H1 (cell line): ENCODE measurements at regions not wholly inside any gene's neighbourhood (a gene's known extent, or its start where the extent isn't known, plus 50 kb on each side); places are given as distances from the start of the nearest gene placed in this dataset.

Experiments
- CTCF ChIA-PET: fragments of 300-600 bp; sonication (Branson Sonifier 250); formaldehyde crosslinking; loops from one replicate; lab custom pipeline; 2021; ENCODE audit not compliant: partially characterized antibody; lab: Charles Lee
- POLR2A ChIA-PET: fragments of 300-600 bp; sonication (Branson Sonifier 250); formaldehyde crosslinking; loops from one replicate; lab custom pipeline; 2021; ENCODE audit warnings: inconsistent platforms; ENCODE audit not compliant: partially characterized antibody; lab: Charles Lee
- DNase-seq, 2 experiments: peaks; one replicate each; pipeline versions ENCODE4 v3.0.0 to v3.0.0-alpha.2; 2010 to 2022; ENCODE audit warnings: low spot score in 2 of 2, low read depth in 1 of 2, mixed read lengths in 1 of 2
- FAIRE-seq: peaks from 2 replicates; lab custom pipeline; 2011; peaks lifted over from hg19 to GRCh38; lab: Jason Lieb, UNC
- H2AFZ ChIP-seq: 2 replicates; pipeline ENCODE4 v1.8.1; 2012; ENCODE audit warnings: low read length, inconsistent platforms
- H2AK5ac ChIP-seq: 2 replicates; pipeline ENCODE4 v1.6.1; 2013; ENCODE audit warnings: low read depth, low read length
- H2BK120ac ChIP-seq: replicated peaks from 2 replicates; pipeline ENCODE3; 2013; ENCODE audit warnings: low read depth, low read length, inconsistent platforms
- H2BK12ac ChIP-seq: 2 replicates; pipeline ENCODE4 v1.6.1; 2013; ENCODE audit warnings: low read depth, low read length
- H2BK15ac ChIP-seq: 2 replicates; pipeline ENCODE4 v1.6.1; 2013; ENCODE audit warnings: low read length
- H2BK20ac ChIP-seq: 2 replicates; pipeline ENCODE4 v1.6.1; 2013; ENCODE audit warnings: low read length
- H2BK5ac ChIP-seq: 2 replicates; pipeline ENCODE4 v1.6.1; 2013; ENCODE audit warnings: low read depth, low read length
- H3K14ac ChIP-seq: 2 replicates; pipeline ENCODE4 v1.6.1; 2013; ENCODE audit warnings: inconsistent platforms; ENCODE audit not compliant: insufficient read length
- H3K18ac ChIP-seq: 2 replicates; pipeline ENCODE4 v1.6.1; 2013; ENCODE audit warnings: low read length; ENCODE audit errors: extremely low read depth
- H3K23ac ChIP-seq: 2 replicates; pipeline ENCODE4 v1.6.1; 2013; ENCODE audit warnings: inconsistent platforms; ENCODE audit not compliant: insufficient read length
- H3K23me2 ChIP-seq: 2 replicates; pipeline ENCODE4 v1.6.1; 2013; ENCODE audit warnings: low read depth, low read length
- H3K27ac ChIP-seq: 2 replicates; pipeline ENCODE4 v1.6.1; 2011; ENCODE audit warnings: low read depth, low read length, inconsistent platforms
- H3K27me3 ChIP-seq, 4 experiments: replicated peaks in 1 of 4; 1 replicate in 1 of 4; 2 replicates in 3 of 4; pipeline versions ENCODE4 v1.6.1 to v1.8.1; 2011 to 2013; ENCODE audit warnings: low read length in 3 of 4, mild to moderate bottlenecking in 3 of 4, inconsistent platforms in 2 of 4, mixed read lengths in 2 of 4, moderate library complexity in 1 of 4; ENCODE audit not compliant: control insufficient read depth in 3 of 4, insufficient read depth in 3 of 4; ENCODE audit errors: extremely low read depth in 1 of 4
- H3K36me3 ChIP-seq, 4 experiments: 2 replicates each; pipeline versions ENCODE4 v1.6.1 to v1.8.1; 2011 to 2013; ENCODE audit warnings: mild to moderate bottlenecking in 4 of 4, low read length in 3 of 4, moderate library complexity in 2 of 4, control low read depth in 1 of 4, inconsistent platforms in 1 of 4; ENCODE audit not compliant: insufficient read depth in 4 of 4, control insufficient read depth in 2 of 4
- H3K4ac ChIP-seq: replicated peaks from 2 replicates; pipeline ENCODE3; 2013; ENCODE audit warnings: low read length, low read depth, mixed read lengths, inconsistent platforms; ENCODE audit not compliant: insufficient read length
- H3K4me1 ChIP-seq, 4 experiments: replicated peaks in 1 of 4; 1 replicate in 1 of 4; 2 replicates in 3 of 4; pipeline versions ENCODE4 v1.6.1 to v1.8.1; 2011 to 2013; ENCODE audit warnings: low read length in 3 of 4, inconsistent platforms in 2 of 4, mixed read lengths in 1 of 4; ENCODE audit not compliant: insufficient read depth in 4 of 4, control insufficient read depth in 3 of 4
- H3K4me2 ChIP-seq, 2 experiments: 2 replicates each; pipeline versions ENCODE4 v1.6.1 to v1.8.1; 2011 to 2013; ENCODE audit warnings: low read depth in 2 of 2, low read length in 2 of 2, control low read depth in 1 of 2, inconsistent platforms in 1 of 2, mild to moderate bottlenecking in 1 of 2; ENCODE audit not compliant: insufficient read depth in 1 of 2
- H3K4me3 ChIP-seq, 4 experiments: fragments of 200-600, 300-600 bp in 1 of 4; sonication (generic), shearing (Covaris generic), sonication (Bioruptor Twin) in 1 of 4; 2 replicates each; pipeline versions ENCODE4 v1.5.1 to v1.8.1; 2011 to 2016; ENCODE audit warnings: low read length in 4 of 4, low read depth in 3 of 4, control low read depth in 2 of 4, inconsistent platforms in 2 of 4, mild to moderate bottlenecking in 2 of 4, mixed read lengths in 1 of 4, moderate library complexity in 1 of 4; ENCODE audit not compliant: insufficient read depth in 2 of 4; ENCODE audit errors: extremely low read depth in 1 of 4
- H3K56ac ChIP-seq: replicated peaks from 2 replicates; pipeline ENCODE3; 2013; ENCODE audit warnings: low read depth, mild to moderate bottlenecking, mixed read lengths, low read length, inconsistent platforms; ENCODE audit not compliant: insufficient read length
- H3K79me1 ChIP-seq: 2 replicates; pipeline ENCODE4 v1.6.1; 2013; ENCODE audit warnings: low read depth, low read length, control low read depth
- H3K79me2 ChIP-seq, 2 experiments: 2 replicates each; pipeline versions ENCODE4 v1.6.1 to v1.8.1; 2012 to 2013; ENCODE audit warnings: low read length in 2 of 2, mild to moderate bottlenecking in 2 of 2, inconsistent platforms in 1 of 2; ENCODE audit not compliant: insufficient read depth in 2 of 2, control insufficient read depth in 1 of 2
- H3K9ac ChIP-seq, 4 experiments: replicated peaks in 1 of 4; 1 replicate in 1 of 4; 2 replicates in 3 of 4; pipeline versions ENCODE4 v1.6.1 to v1.8.1; 2011 to 2013; ENCODE audit warnings: low read depth in 3 of 4, low read length in 3 of 4, control low read depth in 2 of 4, mild to moderate bottlenecking in 2 of 4, moderate library complexity in 2 of 4, inconsistent platforms in 1 of 4; ENCODE audit errors: extremely low read depth in 1 of 4
- H3K9me3 ChIP-seq, 2 experiments: 2 replicates each; pipeline versions ENCODE4 v1.6.1 to v1.8.1; 2012 to 2013; ENCODE audit warnings: mild to moderate bottlenecking in 2 of 2, moderate library complexity in 2 of 2, control low read depth in 1 of 2, inconsistent platforms in 1 of 2, low read depth in 1 of 2, low read length in 1 of 2, mixed read lengths in 1 of 2; ENCODE audit not compliant: insufficient read depth in 2 of 2
- H4K20me1 ChIP-seq, 2 experiments: replicated peaks in 1 of 2; 2 replicates each; pipeline versions ENCODE3 to v1.8.1; 2011 to 2013; ENCODE audit warnings: inconsistent platforms in 2 of 2, low read length in 2 of 2, mild to moderate bottlenecking in 1 of 2; ENCODE audit not compliant: insufficient read depth in 2 of 2, control insufficient read depth in 1 of 2
- H4K5ac ChIP-seq: 2 replicates; pipeline ENCODE4 v1.6.1; 2013; ENCODE audit warnings: low read length, low read depth, mixed read lengths, inconsistent platforms; ENCODE audit not compliant: insufficient read length
- H4K8ac ChIP-seq: 2 replicates; pipeline ENCODE4 v1.8.0; 2013; ENCODE audit warnings: mild to moderate bottlenecking, moderate library complexity, low read length, inconsistent platforms; ENCODE audit not compliant: insufficient read depth; ENCODE audit errors: extremely low read depth
- H4K91ac ChIP-seq: replicated peaks from 2 replicates; pipeline ENCODE3; 2013; ENCODE audit warnings: low read length, mixed read lengths, inconsistent platforms; ENCODE audit not compliant: insufficient read length
- EZH2 ChIP-seq: fragments of 200-600 bp; sonication (generic); IDR thresholded peaks from 2 replicates; pipeline ENCODE4 v1.7.1; 2012; ENCODE audit warnings: low read depth, mild to moderate bottlenecking, moderate library complexity, low read length, inconsistent platforms; ENCODE audit not compliant: severe bottlenecking
- KDM1A ChIP-seq: fragments of 200-600, 300-600 bp; sonication (generic); IDR thresholded peaks from 2 replicates; pipeline ENCODE4 v1.7.1; 2016; ENCODE audit warnings: mild to moderate bottlenecking, low read length, borderline replicate concordance
- RAD21 ChIP-seq, 2 experiments: IDR thresholded peaks in 1 of 2; conservative IDR thresholded peaks in 1 of 2; 2 replicates each; pipeline ENCODE4 v1.6.1; 2011; ENCODE audit warnings: low read depth in 2 of 2, low read length in 2 of 2, improper control_type of control experiment in 1 of 2, inconsistent platforms in 1 of 2, mild to moderate bottlenecking in 1 of 2, moderate library complexity in 1 of 2
- WGBS, 2 experiments: shearing (Covaris generic) in 1 of 2; methylation state at CpG; one replicate each; pipeline versions ENCODE4 v1.1.6 to v1.1.7; 2013 to 2015; ENCODE audit warnings: low lambda C conversion rate in 2 of 2, mixed read lengths in 2 of 2, inconsistent platforms in 1 of 2, low coverage in 1 of 2, missing lambda C conversion rate in 1 of 2; ENCODE audit not compliant: insufficient replicate concordance in 2 of 2, insufficient coverage in 1 of 2, insufficient read length in 1 of 2; ENCODE audit errors: extremely low coverage in 1 of 2, missing lambda C conversion rate in 1 of 2; 5-methylcytosine and 5-hydroxymethylcytosine counted together

- no peak overlapping the region for H4K8ac ChIP-seq
- TF ChIP-seq KDM1A (no peak), RAD21 (IDR thresholded peaks at IDR 0.05 in 1 of 2, conservative IDR thresholded peaks at IDR 0.05 in 1 of 2; ENCODE audit: low read depth in 2 of 2, low read length in 2 of 2) (no peak), EZH2 (no peak)
- TF ChIP-seq, all 59 proteins: peak for 0
- ChIA-PET POLR2A (interaction anchor here (1.2 kb wide), 1 partner anchor 110 kb away, joined by 3 read pairs; no protein-coding TSS in a partner anchor), CTCF (interaction anchor here (0.8 to 1.3 kb wide), 8 partner anchors 9 to 230 kb away, joined by 3 to 4 read pairs (median 3); no protein-coding TSS in a partner anchor)
- Histone ChIP-seq H3K14ac (no peak overlapping the region), H4K5ac (no peak overlapping the region), H3K27ac (0 out of 2 replicates have a peak overlapping the region, but pooled peaks have one; percentile 16), H2AFZ (no peak overlapping the region), H2BK120ac (peak overlapping the region; percentile 66), H3K4me1 (peaks cover 13 to 33% (median 21%) of the 10 kb centered on the region in 4 experiments), H3K4me3 (no peak overlapping the region), H2BK15ac (peak overlapping the region; percentile 88; the same call in 1 of the 2 replicates), H3K56ac (no peak overlapping the region), H3K18ac (peak overlapping the region; percentile 93; the same call in 1 of the 2 replicates), H3K79me1 (no peaks in the 10 kb centered on the region), H3K36me3 (no peaks in the 10 kb centered on the region), H2BK20ac (peak overlapping the region; percentile 83), H3K4me2 (no peak overlapping the region), H3K79me2 (no peaks in the 10 kb centered on the region), H3K9me3 (no peaks in the 10 kb centered on the region), H3K23me2 (no peaks in the 10 kb centered on the region), H3K23ac (no peak overlapping the region), H3K9ac (no peak overlapping the region), H3K4ac (no peak overlapping the region), H2AK5ac (peak overlapping the region; percentile 93; the same call in 1 of the 2 replicates), H3K27me3 (no peaks in the 10 kb centered on the region; a peak in 2 of 7 replicates), H2BK12ac (peak overlapping the region; percentile 99), H2BK5ac (peak overlapping the region; percentile 72; the same call in 1 of the 2 replicates), H4K20me1 (no peaks in the 10 kb centered on the region), H4K91ac (peak overlapping the region; percentile 20)
- FAIRE-seq (no peak), DNase-seq (no peak)
- 74% methylated on average over 12 of the region's 12 CpGs; no CpG with 5 or more reads in 1 of the 2 experiments for WGBS, 2 experiments
These were observed 116.5 kb upstream of the IRF2BP2 start for GRCh38 chr1:234726359-234726943.
